ENCODE measurements at regions not wholly inside any gene's neighbourhood (a gene's known extent, or its start where the extent isn't known, plus 50 kb on each side); places are given as distances from the start of the nearest gene placed in this dataset.

DNA sequence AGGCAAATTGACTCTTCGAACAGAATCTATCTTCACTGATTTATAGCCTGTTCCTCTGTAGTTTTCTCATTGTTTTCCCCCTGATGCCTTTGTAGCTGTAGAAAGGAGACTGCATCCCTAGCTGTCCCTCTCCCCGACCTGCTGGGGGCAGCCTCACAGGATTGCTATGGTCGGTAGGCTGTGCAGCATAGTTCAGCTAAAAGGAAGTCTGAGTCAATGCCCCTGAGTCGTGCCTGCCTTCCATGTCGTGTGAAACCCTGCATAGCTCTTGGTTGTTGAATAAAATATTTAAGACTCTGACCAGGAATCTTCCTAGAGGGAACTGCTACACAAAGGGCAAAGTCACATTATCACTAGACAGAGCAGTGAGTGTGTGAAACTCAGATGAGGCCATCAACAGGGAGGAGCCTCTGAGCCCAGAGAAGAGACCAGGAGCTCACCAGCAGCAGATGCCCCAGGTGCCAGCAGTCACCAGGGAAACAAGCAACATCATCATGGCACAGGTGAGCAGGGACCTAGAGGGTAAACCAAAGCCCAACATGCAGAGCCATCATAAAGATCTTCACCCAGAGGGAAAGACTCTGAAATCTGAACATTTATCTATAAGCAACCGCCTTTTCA lies 108.4 kb upstream of the NBEA start:
- TF ChIP-seq, protein P1, sequence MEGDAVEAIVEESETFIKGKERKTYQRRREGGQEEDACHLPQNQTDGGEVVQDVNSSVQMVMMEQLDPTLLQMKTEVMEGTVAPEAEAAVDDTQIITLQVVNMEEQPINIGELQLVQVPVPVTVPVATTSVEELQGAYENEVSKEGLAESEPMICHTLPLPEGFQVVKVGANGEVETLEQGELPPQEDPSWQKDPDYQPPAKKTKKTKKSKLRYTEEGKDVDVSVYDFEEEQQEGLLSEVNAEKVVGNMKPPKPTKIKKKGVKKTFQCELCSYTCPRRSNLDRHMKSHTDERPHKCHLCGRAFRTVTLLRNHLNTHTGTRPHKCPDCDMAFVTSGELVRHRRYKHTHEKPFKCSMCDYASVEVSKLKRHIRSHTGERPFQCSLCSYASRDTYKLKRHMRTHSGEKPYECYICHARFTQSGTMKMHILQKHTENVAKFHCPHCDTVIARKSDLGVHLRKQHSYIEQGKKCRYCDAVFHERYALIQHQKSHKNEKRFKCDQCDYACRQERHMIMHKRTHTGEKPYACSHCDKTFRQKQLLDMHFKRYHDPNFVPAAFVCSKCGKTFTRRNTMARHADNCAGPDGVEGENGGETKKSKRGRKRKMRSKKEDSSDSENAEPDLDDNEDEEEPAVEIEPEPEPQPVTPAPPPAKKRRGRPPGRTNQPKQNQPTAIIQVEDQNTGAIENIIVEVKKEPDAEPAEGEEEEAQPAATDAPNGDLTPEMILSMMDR (IDR thresholded peaks at IDR 0.05; ENCODE audit: borderline replicate concordance, extremely low read depth, low read length, poor library complexity, severe bottlenecking) = no peak
- TF ChIP-seq EZH2 (IDR thresholded peaks at IDR 0.05; ENCODE audit: borderline replicate concordance, low read depth, low read length, severe bottlenecking) = no peak

Measured in DND-41 (cell line).